ENCODE measurements at regions not wholly inside any gene's neighbourhood (a gene's known extent, or its start where the extent isn't known, plus 50 kb on each side); places are given as distances from the start of the nearest gene placed in this dataset.
"Not testable (repeated sequence)": the region's sequence is repeated elsewhere in the genome, so short reads cannot be mapped to it uniquely, and the experiment has no call there.

DNA sequence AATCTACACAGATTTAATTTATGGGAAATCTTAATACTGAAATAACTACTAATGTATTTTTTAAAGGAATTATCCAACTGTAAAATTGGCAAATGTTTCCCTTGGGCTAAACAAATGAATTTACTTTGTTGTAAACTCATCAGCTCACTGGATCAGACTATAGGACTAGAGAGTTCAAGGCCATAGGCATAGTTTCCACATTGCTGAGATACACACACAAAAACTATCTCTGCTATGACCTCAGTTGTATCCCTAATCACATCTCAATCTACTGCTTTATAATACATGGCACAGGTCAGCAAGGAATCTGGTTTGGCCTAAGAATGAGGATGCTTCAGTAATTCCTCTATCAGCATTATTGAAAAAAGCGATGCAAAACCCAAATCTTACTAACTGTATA is 101.1 kb upstream of the SLC39A10 start:
- Histone ChIP-seq H3K4me3 (ENCODE audit: low read depth, low read length) (no peak overlapping the region), H3K9ac (ENCODE audit: low read length) (no peak overlapping the region), H3K9me3 (ENCODE audit: control insufficient read depth, insufficient read depth, low read depth, low read length) (no peaks in the 10 kb centered on the region), H3K27ac (ENCODE audit: low read depth, low read length) (no peak overlapping the region), H3K36me3 (ENCODE audit: control insufficient read depth, insufficient read depth, low read length) (no peaks in the 10 kb centered on the region), H3K27me3 (ENCODE audit: control insufficient read depth, insufficient read depth, low read length) (no peaks in the 10 kb centered on the region), H3K4me1 (ENCODE audit: control insufficient read depth, insufficient read depth, low read length) (peaks cover 7% of the 10 kb centered on the region; the same call in 1 of the 2 replicates)

GRCh38 chr2:195552581-195552980 is 104.4 kb upstream of the SLC39A10 start:
- Histone ChIP-seq H3K9ac (ENCODE audit: low read length) (no peak overlapping the region), H3K27ac (ENCODE audit: low read depth, low read length) (no peak overlapping the region), H3K4me3 (ENCODE audit: low read depth, low read length) (no peak overlapping the region), H3K27me3 (ENCODE audit: control insufficient read depth, insufficient read depth, low read length) (no peaks in the 10 kb centered on the region), H3K36me3 (ENCODE audit: control insufficient read depth, insufficient read depth, low read length) (no peaks in the 10 kb centered on the region), H3K9me3 (ENCODE audit: control insufficient read depth, insufficient read depth, low read depth, low read length) (peaks cover 11% of the 10 kb centered on the region), H3K4me1 (ENCODE audit: control insufficient read depth, insufficient read depth, low read length) (no peaks in the 10 kb centered on the region)

GRCh38 chr2:195548198-195548940 is 108.7 kb upstream of the SLC39A10 start:
- Histone ChIP-seq H3K27me3 (ENCODE audit: control insufficient read depth, insufficient read depth, low read length) (no peaks in the 10 kb centered on the region), H3K9ac (ENCODE audit: low read length) (no peak overlapping the region), H3K9me3 (ENCODE audit: control insufficient read depth, insufficient read depth, low read depth, low read length) (peaks cover 15% of the 10 kb centered on the region), H3K4me3 (ENCODE audit: low read depth, low read length) (no peak overlapping the region), H3K27ac (ENCODE audit: low read depth, low read length) (no peak overlapping the region), H3K36me3 (ENCODE audit: control insufficient read depth, insufficient read depth, low read length) (no peaks in the 10 kb centered on the region), H3K4me1 (ENCODE audit: control insufficient read depth, insufficient read depth, low read length) (no peaks in the 10 kb centered on the region)

- H3K4me3 ChIP-seq (ENCODE audit: low read depth, low read length); H3K36me3 ChIP-seq (ENCODE audit: control insufficient read depth, insufficient read depth, low read length); H3K27ac ChIP-seq (ENCODE audit: low read depth, low read length); H3K4me1 ChIP-seq (ENCODE audit: control insufficient read depth, insufficient read depth, low read length); H3K27me3 ChIP-seq (ENCODE audit: control insufficient read depth, insufficient read depth, low read length); H3K9ac ChIP-seq (ENCODE audit: low read length): not testable (repeated sequence)
- peaks cover 15% of the 10 kb centered on the region for H3K9me3 ChIP-seq (ENCODE audit: control insufficient read depth, insufficient read depth, low read depth, low read length)
Measured at GRCh38 chr2:195547268-195547840, 109.7 kb upstream of the SLC39A10 start.

GRCh38 chr2:195545811-195546210 is 111.2 kb upstream of the SLC39A10 start:
- H3K27ac ChIP-seq (ENCODE audit: low read depth, low read length), result no peak overlapping the region
- no peaks in the 10 kb centered on the region for H3K36me3 ChIP-seq (ENCODE audit: control insufficient read depth, insufficient read depth, low read length)
- no peak overlapping the region for H3K9ac ChIP-seq (ENCODE audit: low read length)
- H3K4me3 ChIP-seq (ENCODE audit: low read depth, low read length), result no peak overlapping the region
- H3K9me3 ChIP-seq (ENCODE audit: control insufficient read depth, insufficient read depth, low read depth, low read length), result peaks cover 15% of the 10 kb centered on the region
- no peaks in the 10 kb centered on the region for H3K4me1 ChIP-seq (ENCODE audit: control insufficient read depth, insufficient read depth, low read length)
- no peaks in the 10 kb centered on the region for H3K27me3 ChIP-seq (ENCODE audit: control insufficient read depth, insufficient read depth, low read length)

GRCh38 chr2:195543902-195544894 is 112.8 kb upstream of the SLC39A10 start:
- no peak overlapping the region for H3K4me3 ChIP-seq (ENCODE audit: low read depth, low read length)

DNA sequence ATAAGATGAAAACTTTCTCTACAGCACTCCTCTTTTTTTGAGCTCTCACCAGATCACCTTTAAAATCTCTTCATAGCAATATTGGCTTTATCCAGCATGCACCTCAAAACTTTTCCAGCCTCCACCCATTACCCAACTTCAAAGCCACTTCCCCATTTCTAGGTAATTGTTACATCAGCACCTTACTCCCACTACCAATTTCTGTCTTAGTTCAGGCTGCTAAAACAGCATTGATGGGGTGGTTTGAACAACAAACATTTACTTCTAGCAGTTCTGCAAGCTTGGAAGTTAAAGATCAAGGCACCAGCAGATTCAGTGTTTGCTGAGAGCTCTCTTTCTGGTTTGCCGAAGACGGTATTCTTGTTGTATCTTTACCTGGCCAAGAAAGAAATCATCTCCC is 114.0 kb upstream of the SLC39A10 start:
- Histone ChIP-seq H3K27ac (ENCODE audit: low read depth, low read length) (no peak overlapping the region), H3K9me3 (ENCODE audit: control insufficient read depth, insufficient read depth, low read depth, low read length) (peaks cover 6% of the 10 kb centered on the region; the same call in 1 of the 2 replicates), H3K4me1 (ENCODE audit: control insufficient read depth, insufficient read depth, low read length) (no peaks in the 10 kb centered on the region), H3K4me3 (ENCODE audit: low read depth, low read length) (no peak overlapping the region), H3K9ac (ENCODE audit: low read length) (no peak overlapping the region), H3K27me3 (ENCODE audit: control insufficient read depth, insufficient read depth, low read length) (no peaks in the 10 kb centered on the region), H3K36me3 (ENCODE audit: control insufficient read depth, insufficient read depth, low read length) (no peaks in the 10 kb centered on the region)

More at GRCh38 chr2:195543902-195544894, 112.8 kb upstream of the SLC39A10 start:
- H3K9me3 ChIP-seq (ENCODE audit: control insufficient read depth, insufficient read depth, low read depth, low read length), result peaks cover 15% of the 10 kb centered on the region
- no peaks in the 10 kb centered on the region for H3K36me3 ChIP-seq (ENCODE audit: control insufficient read depth, insufficient read depth, low read length)
- no peaks in the 10 kb centered on the region for H3K27me3 ChIP-seq (ENCODE audit: control insufficient read depth, insufficient read depth, low read length)
- H3K9ac ChIP-seq (ENCODE audit: low read length), result no peak overlapping the region
- no peak overlapping the region for H3K27ac ChIP-seq (ENCODE audit: low read depth, low read length)
- H3K4me1 ChIP-seq (ENCODE audit: control insufficient read depth, insufficient read depth, low read length), result no peaks in the 10 kb centered on the region

GRCh38 chr2:195542067-195542466 is 115.0 kb upstream of the SLC39A10 start:
- Histone ChIP-seq H3K27me3 (ENCODE audit: control insufficient read depth, insufficient read depth, low read length) (no peaks in the 10 kb centered on the region), H3K27ac (ENCODE audit: low read depth, low read length) (no peak overlapping the region), H3K9ac (ENCODE audit: low read length) (no peak overlapping the region), H3K4me3 (ENCODE audit: low read depth, low read length) (no peak overlapping the region), H3K4me1 (ENCODE audit: control insufficient read depth, insufficient read depth, low read length) (no peaks in the 10 kb centered on the region), H3K36me3 (ENCODE audit: control insufficient read depth, insufficient read depth, low read length) (no peaks in the 10 kb centered on the region), H3K9me3 (ENCODE audit: control insufficient read depth, insufficient read depth, low read depth, low read length) (peaks cover 4% of the 10 kb centered on the region; the same call in 1 of the 2 replicates)

GRCh38 chr2:195538937-195539336 is 118.1 kb upstream of the SLC39A10 start:
- 0 out of 2 replicates have a peak, but pooled peaks cover 5% of the 10 kb centered on the region for H3K4me1 ChIP-seq (ENCODE audit: control insufficient read depth, insufficient read depth, low read length)

DNA sequence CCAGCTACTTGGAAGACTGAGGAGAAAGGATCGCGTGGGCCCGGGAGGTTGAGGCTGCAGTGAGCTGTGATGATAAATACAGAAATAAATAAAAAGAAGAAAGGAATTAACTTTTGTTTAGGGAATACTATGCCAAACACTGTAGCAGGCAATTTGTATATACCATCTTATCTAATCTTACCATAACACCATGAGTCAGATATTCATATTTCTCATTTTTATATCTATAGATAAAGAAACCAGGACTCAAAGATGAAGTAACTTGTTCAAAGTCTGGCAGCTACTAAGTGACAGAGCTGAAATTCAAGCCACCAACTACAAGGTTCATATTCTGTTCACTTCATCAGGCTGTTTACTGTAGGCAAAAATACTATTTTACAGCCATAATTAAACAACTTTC is 119.2 kb upstream of the SLC39A10 start:
- Histone ChIP-seq H3K9me3 (ENCODE audit: control insufficient read depth, insufficient read depth, low read depth, low read length) (no peaks in the 10 kb centered on the region), H3K4me3 (ENCODE audit: low read depth, low read length) (no peak overlapping the region), H3K27ac (ENCODE audit: low read depth, low read length) (no peak overlapping the region), H3K36me3 (ENCODE audit: control insufficient read depth, insufficient read depth, low read length) (no peaks in the 10 kb centered on the region), H3K4me1 (ENCODE audit: control insufficient read depth, insufficient read depth, low read length) (0 out of 2 replicates have a peak, but pooled peaks cover 6% of the 10 kb centered on the region), H3K27me3 (ENCODE audit: control insufficient read depth, insufficient read depth, low read length) (no peaks in the 10 kb centered on the region), H3K9ac (ENCODE audit: low read length) (no peak overlapping the region)

More at GRCh38 chr2:195538937-195539336, 118.1 kb upstream of the SLC39A10 start:
- H3K9me3 ChIP-seq (ENCODE audit: control insufficient read depth, insufficient read depth, low read depth, low read length), result no peaks in the 10 kb centered on the region
- no peak overlapping the region for H3K4me3 ChIP-seq (ENCODE audit: low read depth, low read length)
- H3K36me3 ChIP-seq (ENCODE audit: control insufficient read depth, insufficient read depth, low read length), result no peaks in the 10 kb centered on the region
- no peak overlapping the region for H3K9ac ChIP-seq (ENCODE audit: low read length)
- no peaks in the 10 kb centered on the region for H3K27me3 ChIP-seq (ENCODE audit: control insufficient read depth, insufficient read depth, low read length)
- H3K27ac ChIP-seq (ENCODE audit: low read depth, low read length), result no peak overlapping the region
